GM12873 (cell line): ENCODE measurements at regions not wholly inside any gene's neighbourhood (a gene's known extent, or its start where the extent isn't known, plus 50 kb on each side); places are given as distances from the start of the nearest gene placed in this dataset.

Source experiments
- TF ChIP-seq, protein P1 (sequence below): IDR thresholded peaks from 2 replicates; pipeline ENCODE4 v1.5.1; 2012; ENCODE audit warnings: low read depth, mild to moderate bottlenecking, moderate library complexity, low read length, control low read depth; ENCODE audit not compliant: insufficient read depth; ENCODE audit errors: missing control alignments

DNA sequence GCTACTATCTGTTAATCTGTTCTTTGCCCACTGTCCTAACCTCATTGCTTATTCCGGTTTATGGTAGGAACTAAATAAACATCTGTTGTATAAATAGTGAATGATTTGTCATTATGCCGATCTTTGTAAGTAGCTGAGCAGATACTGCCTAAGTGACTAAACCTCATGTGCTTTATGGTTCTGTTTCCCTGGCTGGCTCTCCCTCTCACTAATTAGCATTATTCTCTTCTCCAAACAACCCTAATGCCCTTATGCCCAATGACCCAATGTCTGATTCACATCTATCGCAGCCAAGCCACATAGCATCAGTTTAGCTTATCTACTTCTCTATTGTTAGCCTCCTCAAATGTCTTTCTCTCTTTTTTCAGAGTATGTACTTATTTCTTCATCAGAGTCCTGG, 462.3 kb upstream of the POT1 start:
- TF ChIP-seq, protein P1, sequence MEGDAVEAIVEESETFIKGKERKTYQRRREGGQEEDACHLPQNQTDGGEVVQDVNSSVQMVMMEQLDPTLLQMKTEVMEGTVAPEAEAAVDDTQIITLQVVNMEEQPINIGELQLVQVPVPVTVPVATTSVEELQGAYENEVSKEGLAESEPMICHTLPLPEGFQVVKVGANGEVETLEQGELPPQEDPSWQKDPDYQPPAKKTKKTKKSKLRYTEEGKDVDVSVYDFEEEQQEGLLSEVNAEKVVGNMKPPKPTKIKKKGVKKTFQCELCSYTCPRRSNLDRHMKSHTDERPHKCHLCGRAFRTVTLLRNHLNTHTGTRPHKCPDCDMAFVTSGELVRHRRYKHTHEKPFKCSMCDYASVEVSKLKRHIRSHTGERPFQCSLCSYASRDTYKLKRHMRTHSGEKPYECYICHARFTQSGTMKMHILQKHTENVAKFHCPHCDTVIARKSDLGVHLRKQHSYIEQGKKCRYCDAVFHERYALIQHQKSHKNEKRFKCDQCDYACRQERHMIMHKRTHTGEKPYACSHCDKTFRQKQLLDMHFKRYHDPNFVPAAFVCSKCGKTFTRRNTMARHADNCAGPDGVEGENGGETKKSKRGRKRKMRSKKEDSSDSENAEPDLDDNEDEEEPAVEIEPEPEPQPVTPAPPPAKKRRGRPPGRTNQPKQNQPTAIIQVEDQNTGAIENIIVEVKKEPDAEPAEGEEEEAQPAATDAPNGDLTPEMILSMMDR, result no peak

GRCh38 chr7:125390981-125391380, 461.4 kb upstream of the POT1 start:
- TF ChIP-seq, protein P1, result no peak

GRCh38 chr7:125386211-125386610, 456.6 kb upstream of the POT1 start:
- TF ChIP-seq, protein P1, result no peak

DNA sequence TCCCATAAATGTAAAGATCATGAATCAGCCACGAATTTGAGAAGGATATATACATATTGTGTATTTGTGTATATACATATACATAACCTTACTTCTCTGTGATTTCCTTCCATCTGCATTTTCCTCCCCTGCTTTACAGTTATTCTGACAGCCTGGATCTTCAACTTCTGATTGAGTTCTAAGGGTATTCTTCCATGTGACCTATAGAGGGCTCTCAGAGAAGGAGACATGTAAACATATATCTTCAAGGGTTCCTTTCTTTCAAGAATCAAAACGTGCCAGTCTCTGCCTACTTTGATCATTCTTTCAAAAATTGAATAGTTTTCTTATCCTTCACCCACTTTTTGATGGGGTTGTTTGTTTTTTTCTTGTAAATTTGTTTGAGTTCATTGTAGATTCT, 453.7 kb upstream of the POT1 start:
- TF ChIP-seq, protein P1, result peak; percentile 31

- TF ChIP-seq, protein P1, result no peak
Measured at GRCh38 chr7:125382401-125382800, 452.8 kb upstream of the POT1 start.

DNA sequence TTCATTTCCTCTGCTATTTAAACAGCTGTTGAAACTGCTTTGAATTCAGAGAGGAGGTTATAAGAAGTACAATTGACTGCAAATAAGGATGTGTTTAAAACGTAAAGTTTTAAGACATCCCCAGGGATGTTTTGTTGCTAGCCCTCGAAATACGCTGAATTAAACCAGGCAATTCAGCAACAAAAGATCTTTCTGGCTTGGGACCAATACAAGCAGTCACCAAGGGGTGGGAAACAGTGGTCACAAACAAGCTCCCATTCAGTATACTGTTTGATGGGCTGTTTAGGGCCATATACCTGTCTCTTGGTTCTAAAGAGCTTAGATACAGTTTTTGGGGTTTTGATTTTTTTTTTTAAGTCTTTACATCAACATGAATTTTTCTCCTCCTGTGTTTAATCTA, 446.3 kb upstream of the POT1 start:
- TF ChIP-seq, protein P1, result no peak

DNA sequence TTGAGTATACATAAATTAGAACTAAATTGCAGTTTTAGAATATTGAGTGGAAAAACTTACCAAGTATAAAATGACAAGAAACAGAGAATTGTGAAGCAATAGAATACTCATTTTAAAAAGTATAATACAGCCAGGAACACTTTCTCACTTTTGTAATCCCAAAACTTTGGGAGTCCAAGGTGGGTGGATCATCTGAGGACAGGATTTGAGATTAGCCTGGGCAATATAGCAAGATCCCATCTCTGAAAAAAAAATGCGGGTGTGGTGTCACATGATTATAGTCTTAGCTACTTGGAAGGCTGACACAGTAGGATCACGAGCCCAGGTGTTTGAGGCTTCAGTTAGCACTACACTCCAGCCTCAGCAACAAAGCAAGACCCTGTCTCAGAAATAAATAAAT, 440.9 kb upstream of the POT1 start:
- TF ChIP-seq, protein P1, result no peak

DNA sequence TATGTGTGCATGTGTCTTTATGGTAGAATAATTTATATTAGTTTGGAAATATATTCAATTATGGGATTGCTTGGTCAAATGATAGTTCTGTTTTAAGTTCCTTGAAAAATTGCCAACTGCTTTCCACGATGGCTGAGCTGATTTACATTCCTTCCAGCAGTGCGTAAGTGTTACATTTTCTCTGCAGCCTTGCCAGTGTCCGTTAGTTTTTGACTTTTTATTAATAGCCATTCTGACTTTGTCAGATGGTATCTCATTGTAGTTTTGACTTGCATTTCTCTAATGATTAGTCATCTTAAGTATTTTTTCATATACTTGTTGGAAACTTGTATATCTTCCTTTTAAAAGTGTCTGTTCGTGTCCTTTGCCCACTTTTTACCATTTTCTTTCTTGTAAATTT, 434.2 kb upstream of the POT1 start:
- TF ChIP-seq, protein P1, result no peak
